ENCODE measurements at regions not wholly inside any gene's neighbourhood (a gene's known extent, or its start where the extent isn't known, plus 50 kb on each side); places are given as distances from the start of the nearest gene placed in this dataset.

- TF ChIP-seq CTCF (IDR thresholded peaks at IDR 0.05): no peak
- TF ChIP-seq POLR2AphosphoS5 (IDR thresholded peaks at IDR 0.05): no peak
- TF ChIP-seq POLR2A (IDR thresholded peaks at IDR 0.05): no peak
- TF ChIP-seq EP300 (IDR thresholded peaks at IDR 0.05): no peak
Measured at GRCh38 chr11:25339281-25339680, 842.4 kb downstream of the LUZP2 start.

All from upper lobe of left lung (tissue), 4 donors.